K562 (cell line): ENCODE measurements at regions not wholly inside any gene's neighbourhood (a gene's known extent, or its start where the extent isn't known, plus 50 kb on each side); places are given as distances from the start of the nearest gene placed in this dataset.

ENCODE experiments used
- ATAC-seq: fragments of 200-7000 bp; cut with Tn5 transposase; 3 replicates; pipeline ENCODE4 v1.9.1; 2020; ENCODE audit warnings: moderate library complexity
- BruUV-seq: library from RNA; stranded (reverse); fragments of 400-500 nt; replicated peaks from 2 replicates; lab custom pipeline; 2021; lab: Mats Ljungman, UMichigan
- CTCF ChIA-PET: fragments of 300-600 bp; formaldehyde crosslinking; extraction: SDS; loops from one replicate; lab custom pipeline; 2021; ENCODE audit warnings: low intra/inter-chr PET ratio; lab: Yijun Ruan, JAX
- POLR2A ChIA-PET: fragments of 300-600, 350-650 bp; sonication (Branson Sonifier 250); formaldehyde crosslinking; extraction: SDS; loops from one replicate; lab custom pipeline; 2021; ENCODE audit warnings: antibody characterized with exemption, inconsistent platforms; lab: Yijun Ruan, JAX
- DNase-seq, 4 experiments: peaks; one replicate each; pipeline versions ENCODE4 v3.0.0 to v3.0.0-alpha.2; 2011 to 2018; ENCODE audit warnings: low spot score in 3 of 4, mixed read lengths in 3 of 4; ENCODE audit errors: extremely low read depth in 1 of 4
- FAIRE-seq: peaks from 2 replicates; lab custom pipeline; 2011; peaks lifted over from hg19 to GRCh38; lab: Jason Lieb, UNC
- H2AFZ ChIP-seq: 2 replicates; pipeline ENCODE4 v1.6.0; 2011; ENCODE audit warnings: low read depth, low read length, control low read depth, inconsistent platforms
- H3K27ac ChIP-seq: fragments of 200-600 bp; 3 replicates; pipeline ENCODE4 v1.8.0; 2011; ENCODE audit warnings: low read depth, mild to moderate bottlenecking, control low read depth, inconsistent platforms, low read length, moderate library complexity, mixed read lengths; ENCODE audit errors: extremely low read depth
- H3K27me3 ChIP-seq, 2 experiments: fragments of 300-600 bp in 1 of 2; 2 replicates in 1 of 2; 3 replicates in 1 of 2; pipeline versions ENCODE4 v1.6.0 to v1.8.0; 2011; ENCODE audit warnings: inconsistent platforms in 2 of 2, low read length in 2 of 2, mild to moderate bottlenecking in 1 of 2, mixed read lengths in 1 of 2, moderate library complexity in 1 of 2; ENCODE audit not compliant: control insufficient read depth in 2 of 2, insufficient read depth in 2 of 2
- H3K36me3 ChIP-seq: fragments of 300-600 bp; 3 replicates; pipeline ENCODE4 v1.8.0; 2011; ENCODE audit warnings: mild to moderate bottlenecking, low read length, inconsistent platforms; ENCODE audit not compliant: control insufficient read depth, insufficient read depth
- H3K4me1 ChIP-seq, 2 experiments: fragments of 200-600 bp in 1 of 2; replicated peaks in 1 of 2; 2 replicates in 1 of 2; 3 replicates in 1 of 2; pipeline versions ENCODE4 v1.5.1 to v1.8.0; 2011; ENCODE audit warnings: inconsistent platforms in 2 of 2, low read length in 2 of 2, mild to moderate bottlenecking in 1 of 2, mixed read lengths in 1 of 2, moderate library complexity in 1 of 2; ENCODE audit not compliant: control insufficient read depth in 2 of 2, insufficient read depth in 2 of 2
- H3K4me2 ChIP-seq: 2 replicates; pipeline ENCODE4 v1.6.1; 2011; ENCODE audit warnings: low read length, control low read depth, inconsistent platforms, mixed read lengths; ENCODE audit not compliant: insufficient read depth
- H3K4me3 ChIP-seq: fragments of 200-600 bp; sonication (generic), shearing (Covaris generic); 2 replicates; pipeline ENCODE4 v1.5.1; 2016; ENCODE audit warnings: control low read depth, inconsistent platforms
- H3K79me2 ChIP-seq: fragments of 200-600 bp; 3 replicates; pipeline ENCODE4 v1.8.0; 2011; ENCODE audit warnings: low read length, inconsistent platforms; ENCODE audit not compliant: control insufficient read depth, insufficient read depth
- H3K9ac ChIP-seq, 2 experiments: 2 replicates each; pipeline versions ENCODE4 v1.6.0 to v1.6.1; 2011; ENCODE audit warnings: low read depth in 2 of 2, low read length in 2 of 2, control low read depth in 1 of 2, inconsistent platforms in 1 of 2, mild to moderate bottlenecking in 1 of 2, mixed read lengths in 1 of 2; ENCODE audit not compliant: insufficient read depth in 1 of 2
- H3K9me1 ChIP-seq: one replicate; pipeline ENCODE4 v1.6.0; 2011; ENCODE audit warnings: inconsistent platforms, mild to moderate bottlenecking, low read length, moderate library complexity; ENCODE audit not compliant: control insufficient read depth, insufficient read depth
- H3K9me3 ChIP-seq: replicated peaks from 2 replicates; pipeline ENCODE4 v1.5.1; 2011; ENCODE audit warnings: low read depth, low read length, inconsistent platforms; ENCODE audit not compliant: control insufficient read depth, insufficient read depth
- H4K20me1 ChIP-seq: replicated peaks from 2 replicates; pipeline ENCODE4 v1.6.1; 2011; ENCODE audit warnings: low read length, inconsistent platforms, mixed read lengths; ENCODE audit not compliant: control insufficient read depth, insufficient read depth
- CBX1 ChIP-seq: sonication (generic); IDR thresholded peaks from 2 replicates; pipeline ENCODE4 v1.6.1; 2016; ENCODE audit warnings: antibody characterized with exemption, low read depth, mild to moderate bottlenecking
- HNRNPH1 ChIP-seq: fragments of 200-400 bp; formaldehyde crosslinking; optimal IDR thresholded peaks from 2 replicates; pipeline ENCODE3; 2017; ENCODE audit warnings: low read depth, mild to moderate bottlenecking, low read length, moderate library complexity
- ILF3 ChIP-seq: fragments of 450-650 bp; IDR thresholded peaks from 2 replicates; pipeline ENCODE4 v1.6.1; 2018; ENCODE audit warnings: antibody characterized with exemption, mild to moderate bottlenecking, moderate library complexity, borderline replicate concordance
- JUND ChIP-seq, 2 experiments: IDR thresholded peaks; 2 replicates in 1 of 2; 3 replicates in 1 of 2; pipeline ENCODE4 v1.6.1; 2011; ENCODE audit warnings: borderline replicate concordance in 2 of 2, low read depth in 2 of 2, low read length in 2 of 2, improper control_type of control experiment in 1 of 2, missing biosample characterization in 1 of 2, missing genetic modification characterization in 1 of 2, missing genetic modification reagents in 1 of 2
- KAT8 ChIP-seq: fragments of 450-650 bp; IDR thresholded peaks from 2 replicates; pipeline ENCODE4 v1.6.1; 2016; ENCODE audit warnings: low read depth, mild to moderate bottlenecking
- KDM5B ChIP-seq: fragments of 200-600 bp; sonication (generic); IDR thresholded peaks from 2 replicates; pipeline ENCODE4 v1.6.1; 2012; ENCODE audit warnings: low read depth, mild to moderate bottlenecking, moderate library complexity, low read length, control low read depth, inconsistent platforms; ENCODE audit not compliant: insufficient replicate concordance
- KLF1 ChIP-seq: fragments of 450-650 bp; IDR thresholded peaks from 2 replicates; pipeline ENCODE4 v1.6.1; 2016; ENCODE audit warnings: missing genetic modification characterization, missing compliant biosample characterization
- LCOR ChIP-seq: sonication (generic); formaldehyde crosslinking; IDR thresholded peaks from 2 replicates; pipeline ENCODE4 v1.8.0; 2022; ENCODE audit warnings: mild to moderate bottlenecking, missing genetic modification reagents
- MCM7 ChIP-seq, 2 experiments: fragments of 450-650 bp; IDR thresholded peaks; 2 replicates each; pipeline ENCODE4 v1.6.1; 2016 to 2018
- POLR3G ChIP-seq: IDR thresholded peaks from 2 replicates; pipeline ENCODE4 v1.6.1; 2011; ENCODE audit not compliant: insufficient read length, insufficient replicate concordance; ENCODE audit errors: extremely low read depth
- PURB ChIP-seq: sonication (generic); formaldehyde crosslinking; IDR thresholded peaks from 2 replicates; pipeline ENCODE4 v1.9.0; 2021; ENCODE audit warnings: low read depth, mild to moderate bottlenecking, missing genetic modification reagents
- RCOR1 ChIP-seq, 2 experiments: IDR thresholded peaks; 2 replicates each; pipeline ENCODE4 v1.6.1; 2012; ENCODE audit warnings: low read depth in 2 of 2, low read length in 2 of 2, borderline replicate concordance in 1 of 2, improper control_type of control experiment in 1 of 2
- RNF2 ChIP-seq: sonication (generic); IDR thresholded peaks from 2 replicates; pipeline ENCODE4 v1.6.1; 2016
- SREBF2 ChIP-seq: sonication (generic); formaldehyde crosslinking; IDR thresholded peaks from 2 replicates; pipeline ENCODE4 v1.4.0; 2020; ENCODE audit warnings: mild to moderate bottlenecking, missing genetic modification reagents
- TFAP4 ChIP-seq: sonication (generic); formaldehyde crosslinking; IDR thresholded peaks from 2 replicates; pipeline ENCODE4 v1.8.0; 2022; ENCODE audit warnings: missing genetic modification reagents, mild to moderate bottlenecking, moderate library complexity, borderline replicate concordance
- USF1 ChIP-seq: sonication (generic); formaldehyde crosslinking; IDR thresholded peaks from 2 replicates; pipeline ENCODE4 v1.9.0; 2022; ENCODE audit warnings: mild to moderate bottlenecking, missing genetic modification reagents
- XRCC3 ChIP-seq: fragments of 450-650 bp; IDR thresholded peaks from 2 replicates; pipeline ENCODE4 v1.6.1; 2017; ENCODE audit warnings: mild to moderate bottlenecking, moderate library complexity
- ZNF263 ChIP-seq: sonication (generic); formaldehyde crosslinking; IDR thresholded peaks from 2 replicates; pipeline ENCODE4 v1.8.0; 2022; ENCODE audit warnings: mild to moderate bottlenecking, missing genetic modification reagents, borderline replicate concordance
- WGBS: fragments of 100-300 bp; shearing (Covaris generic); methylation state at CpG from one replicate; pipeline ENCODE4 v1.1.6; 2016; ENCODE audit warnings: low coverage, mixed read lengths; ENCODE audit not compliant: insufficient coverage; ENCODE audit errors: missing lambda C conversion rate; 5-methylcytosine and 5-hydroxymethylcytosine counted together
- in situ Hi-C: fragments of 300-500 bp; cut with MboI; formaldehyde crosslinking; loops from 4 replicates; pipeline ENCODE4 v1.15.0; 2018; ENCODE audit warnings: inconsistent platforms, mixed read lengths
- intact Hi-C: fragments of 100-400 bp; cut with micrococcal nuclease; formaldehyde crosslinking; loops from 2 replicates; pipeline ENCODE4 v1.14.2; 2022
- TF ChIP-seq, protein P1 (sequence below), 2 experiments: IDR thresholded peaks; 2 replicates each; pipeline ENCODE4 v1.6.1; 2012; ENCODE audit warnings: improper control_type of control experiment in 2 of 2, low read depth in 2 of 2, low read length in 2 of 2, borderline replicate concordance in 1 of 2

GRCh38 chr22:27066856-27067255 lies 409.5 kb downstream of the MIAT start:
- H3K27me3 ChIP-seq, result peaks cover 0 to 13% of the 10 kb centered on the region in 2 experiments; a peak in 1 of 5 replicates
- DNase-seq (no peak), ATAC-seq (no peak), FAIRE-seq (no peak)
- H3K4me2 ChIP-seq, result no peak overlapping the region
- H3K27ac ChIP-seq, result no peak overlapping the region
- no peak overlapping the region for H2AFZ ChIP-seq
- intact Hi-C loops (no loop called here), in situ Hi-C loops (no loop called here)
- H3K79me2 ChIP-seq, result no peaks in the 10 kb centered on the region
- TF ChIP-seq LCOR, result no peak
- TF ChIP-seq JUND (IDR thresholded peaks at IDR 0.05; ENCODE audit: borderline replicate concordance, low read depth, low read length), result no peak
- no peak for TF ChIP-seq JUND (tag; IDR thresholded peaks at IDR 0.05; ENCODE audit: borderline replicate concordance, low read depth, low read length)
- no peak for TF ChIP-seq RNF2
- TF ChIP-seq HNRNPH1, result no peak
- no peak for TF ChIP-seq TFAP4
- no peak for TF ChIP-seq ZNF263 (CRISPR knock-in tag)
- TF ChIP-seq SREBF2 (CRISPR knock-in tag), result no peak
- TF ChIP-seq MCM7 (IDR thresholded peaks at IDR 0.05), result no peak
- no peak for TF ChIP-seq ILF3
- TF ChIP-seq, protein P1, sequence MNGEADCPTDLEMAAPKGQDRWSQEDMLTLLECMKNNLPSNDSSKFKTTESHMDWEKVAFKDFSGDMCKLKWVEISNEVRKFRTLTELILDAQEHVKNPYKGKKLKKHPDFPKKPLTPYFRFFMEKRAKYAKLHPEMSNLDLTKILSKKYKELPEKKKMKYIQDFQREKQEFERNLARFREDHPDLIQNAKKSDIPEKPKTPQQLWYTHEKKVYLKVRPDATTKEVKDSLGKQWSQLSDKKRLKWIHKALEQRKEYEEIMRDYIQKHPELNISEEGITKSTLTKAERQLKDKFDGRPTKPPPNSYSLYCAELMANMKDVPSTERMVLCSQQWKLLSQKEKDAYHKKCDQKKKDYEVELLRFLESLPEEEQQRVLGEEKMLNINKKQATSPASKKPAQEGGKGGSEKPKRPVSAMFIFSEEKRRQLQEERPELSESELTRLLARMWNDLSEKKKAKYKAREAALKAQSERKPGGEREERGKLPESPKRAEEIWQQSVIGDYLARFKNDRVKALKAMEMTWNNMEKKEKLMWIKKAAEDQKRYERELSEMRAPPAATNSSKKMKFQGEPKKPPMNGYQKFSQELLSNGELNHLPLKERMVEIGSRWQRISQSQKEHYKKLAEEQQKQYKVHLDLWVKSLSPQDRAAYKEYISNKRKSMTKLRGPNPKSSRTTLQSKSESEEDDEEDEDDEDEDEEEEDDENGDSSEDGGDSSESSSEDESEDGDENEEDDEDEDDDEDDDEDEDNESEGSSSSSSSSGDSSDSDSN (IDR thresholded peaks at IDR 0.05; ENCODE audit: borderline replicate concordance in 1 of 2, low read depth in 2 of 2, low read length in 2 of 2), result no peak
- no peak for TF ChIP-seq KLF1 (tag)
- TF ChIP-seq PURB (CRISPR knock-in tag), result no peak
- TF ChIP-seq XRCC3, result no peak
- no peak for TF ChIP-seq KAT8
- no peak for TF ChIP-seq POLR3G
- TF ChIP-seq USF1, result no peak
- TF ChIP-seq RCOR1 (IDR thresholded peaks at IDR 0.05; ENCODE audit: borderline replicate concordance in 1 of 2, low read depth in 2 of 2, low read length in 2 of 2), result no peak
- TF ChIP-seq CBX1, result no peak
- TF ChIP-seq KDM5B, result no peak
- 2% methylated on average over 7 of the region's 12 CpGs for WGBS
- H3K4me1 ChIP-seq, result no peaks in the 10 kb centered on the region
- CTCF ChIA-PET, result no interaction called here
- H3K36me3 ChIP-seq, result no peaks in the 10 kb centered on the region
- BruUV-seq, result no TSS peak
- H3K4me3 ChIP-seq, result no peak overlapping the region
- POLR2A ChIA-PET, result interaction anchor here (0.6 kb wide), 1 partner anchor 80 kb away, joined by 3 read pairs; no protein-coding TSS in a partner anchor
- H3K9ac ChIP-seq, result no peak overlapping the region
- H4K20me1 ChIP-seq, result no peaks in the 10 kb centered on the region
- H3K9me1 ChIP-seq, result no peaks in the 10 kb centered on the region
- H3K9me3 ChIP-seq, result no peaks in the 10 kb centered on the region
